ENCODE measurements at regions not wholly inside any gene's neighbourhood (a gene's known extent, or its start where the extent isn't known, plus 50 kb on each side); places are given as distances from the start of the nearest gene placed in this dataset.

DNA sequence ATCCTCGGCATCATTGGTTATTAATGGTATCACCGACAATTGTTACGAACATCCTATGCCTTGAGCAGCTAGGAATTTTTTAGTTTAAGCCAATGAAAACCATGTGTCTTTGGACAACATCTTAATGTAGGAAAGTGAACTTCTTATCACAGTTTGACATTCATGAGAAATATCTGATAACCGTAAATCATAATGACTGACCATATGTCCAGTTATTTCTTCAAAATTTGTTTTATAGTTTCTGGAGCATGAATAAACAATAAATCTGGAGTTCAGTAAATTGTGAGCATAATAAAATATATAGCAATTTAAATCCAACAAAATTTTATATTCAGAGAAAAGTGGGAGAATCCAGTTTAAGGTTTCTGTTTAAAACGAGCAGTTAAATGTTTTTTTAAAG, 970.1 kb upstream of the ADGRB3 start:
- no peak for FAIRE-seq
- Histone ChIP-seq H3K9me3 (ENCODE audit: insufficient read depth in 2 of 2, low read depth in 1 of 2, low read length in 1 of 2) (no peaks in the 10 kb centered on the region; a peak in 1 of 4 replicates), H2AK5ac (ENCODE audit: low read depth, low read length) (no peak overlapping the region), H3K4ac (replicated peaks; ENCODE audit: insufficient read length, low read depth, low read length) (no peak overlapping the region), H4K5ac (ENCODE audit: insufficient read length, low read depth, low read length) (no peak overlapping the region), H3K23ac (ENCODE audit: insufficient read length) (no peak overlapping the region), H4K20me1 (replicated peaks in 1 of 2; ENCODE audit: control insufficient read depth in 1 of 2, insufficient read depth in 2 of 2, low read length in 2 of 2) (no peaks in the 10 kb centered on the region), H3K27ac (ENCODE audit: low read depth, low read length) (no peak overlapping the region), H2BK120ac (replicated peaks; ENCODE audit: low read depth, low read length) (no peak overlapping the region), H4K8ac (ENCODE audit: extremely low read depth, insufficient read depth, low read length) (no peak overlapping the region), H2AFZ (ENCODE audit: low read length) (no peak overlapping the region), H3K9ac (replicated peaks in 1 of 4; ENCODE audit: extremely low read depth in 1 of 4, low read depth in 3 of 4, low read length in 3 of 4) (no peak overlapping the region), H3K56ac (replicated peaks; ENCODE audit: insufficient read length, low read depth, low read length) (no peak overlapping the region), H3K79me1 (ENCODE audit: low read depth, low read length) (no peaks in the 10 kb centered on the region), H3K4me2 (ENCODE audit: insufficient read depth in 1 of 2, low read depth in 2 of 2, low read length in 2 of 2) (no peak overlapping the region), H3K23me2 (ENCODE audit: low read depth, low read length) (no peaks in the 10 kb centered on the region), H2BK15ac (ENCODE audit: low read length) (no peak overlapping the region), H2BK12ac (ENCODE audit: low read depth, low read length) (no peak overlapping the region), H3K4me3 (ENCODE audit: extremely low read depth in 1 of 4, insufficient read depth in 2 of 4, low read depth in 3 of 4, low read length in 4 of 4) (no peak overlapping the region), H4K91ac (replicated peaks; ENCODE audit: insufficient read length, low read length) (no peak overlapping the region), H3K36me3 (ENCODE audit: control insufficient read depth in 2 of 4, insufficient read depth in 4 of 4, low read length in 3 of 4) (no peaks in the 10 kb centered on the region), H2BK20ac (ENCODE audit: low read length) (no peak overlapping the region), H3K27me3 (replicated peaks in 1 of 4; ENCODE audit: control insufficient read depth in 3 of 4, extremely low read depth in 1 of 4, insufficient read depth in 3 of 4, low read length in 3 of 4) (no peaks in the 10 kb centered on the region), H3K18ac (ENCODE audit: extremely low read depth, low read length) (no peak overlapping the region), H3K79me2 (ENCODE audit: control insufficient read depth in 1 of 2, insufficient read depth in 2 of 2, low read length in 2 of 2) (no peaks in the 10 kb centered on the region), H3K4me1 (replicated peaks in 1 of 4; ENCODE audit: control insufficient read depth in 3 of 4, insufficient read depth in 4 of 4, low read length in 3 of 4) (no peaks in the 10 kb centered on the region), H2BK5ac (ENCODE audit: low read depth, low read length) (no peak overlapping the region), H3K14ac (ENCODE audit: insufficient read length) (no peak overlapping the region)
- DNase-seq (ENCODE audit: low read depth in 1 of 2, low spot score in 2 of 2) = no peak
- ChIA-PET POLR2A (ENCODE audit: partially characterized antibody) (no interaction called here), CTCF (ENCODE audit: partially characterized antibody) (no interaction called here)
- WGBS, 2 experiments (ENCODE audit: extremely low coverage in 1 of 2, insufficient coverage in 1 of 2, insufficient read length in 1 of 2, insufficient replicate concordance in 2 of 2, low coverage in 1 of 2, low lambda C conversion rate in 2 of 2, missing lambda C conversion rate in 1 of 2) = 95% methylated on average over 5 of the region's 5 CpGs; no CpG with 5 or more reads in 1 of the 2 experiments
- no peak for TF ChIP-seq PHF8 (conservative IDR thresholded peaks at IDR 0.05; ENCODE audit: low read depth, low read length)
- TF ChIP-seq SIN3A (conservative IDR thresholded peaks at IDR 0.05 in 1 of 2, IDR thresholded peaks at IDR 0.05 in 1 of 2; ENCODE audit: low read depth in 1 of 2, low read length in 2 of 2) = no peak

All from H1 (cell line).